Thoracic aorta (tissue), 2 donors: ENCODE measurements at regions not wholly inside any gene's neighbourhood (a gene's known extent, or its start where the extent isn't known, plus 50 kb on each side); places are given as distances from the start of the nearest gene placed in this dataset.

ENCODE experiments used
- ATAC-seq: fragments of 150-250 bp; one replicate; pipeline ENCODE4 v1.8.0; 2017; ENCODE audit warnings: low read depth; ENCODE audit not compliant: insufficient number of reproducible peaks, low FRiP score
- DNase-seq: peaks from one replicate; pipeline ENCODE4 v3.0.0-alpha.2; 2020; ENCODE audit warnings: low spot score
- H3K27ac ChIP-seq, 2 donors: fragments of 200-600 bp; sonication (generic); 1 replicate in 1 of 2; 2 replicates in 1 of 2; pipeline ENCODE4 v1.5.1; 2016; ENCODE audit warnings: mild to moderate bottlenecking in 2 of 2, moderate library complexity in 2 of 2
- H3K27me3 ChIP-seq: fragments of 200-600 bp; sonication (generic); replicated peaks from 2 replicates; pipeline ENCODE4 v1.6.0; 2016; ENCODE audit warnings: mild to moderate bottlenecking; ENCODE audit not compliant: insufficient read depth
- H3K36me3 ChIP-seq: fragments of 200-600 bp; sonication (generic); one replicate; pipeline ENCODE4 v1.5.1; 2016
- H3K4me1 ChIP-seq, 2 donors: fragments of 200-600 bp; sonication (generic); 1 replicate in 1 of 2; 2 replicates in 1 of 2; pipeline versions ENCODE4 v1.5.1 to v1.6.0; 2016; ENCODE audit warnings: low read depth in 2 of 2, mild to moderate bottlenecking in 1 of 2; ENCODE audit not compliant: control insufficient read depth in 1 of 2
- H3K4me3 ChIP-seq: fragments of 200-600 bp; sonication (generic); 2 replicates; pipeline ENCODE4 v1.5.1; 2016; ENCODE audit warnings: mild to moderate bottlenecking
- H3K9me3 ChIP-seq: fragments of 200-600 bp; sonication (generic); 2 replicates; pipeline ENCODE4 v1.5.1; 2016
- CTCF ChIP-seq: fragments of 200-600 bp; sonication (generic); IDR thresholded peaks from one replicate; pipeline ENCODE4 v1.5.1; 2019; ENCODE audit warnings: antibody characterized with exemption

- no peaks in the 10 kb centered on the region for H3K4me1 ChIP-seq
- no peaks in the 10 kb centered on the region for H3K36me3 ChIP-seq
- H3K27ac ChIP-seq, result no peak overlapping the region
- no peaks in the 10 kb centered on the region for H3K27me3 ChIP-seq
- DNase-seq (no peak), ATAC-seq (no peak)
- no peak overlapping the region for H3K4me3 ChIP-seq
- no peaks in the 10 kb centered on the region for H3K9me3 ChIP-seq
- TF ChIP-seq CTCF, result no peak
These were observed 130.8 kb upstream of the KRR1 start for GRCh38 chr12:75642226-75642625.

GRCh38 chr12:75641031-75641780, 129.8 kb upstream of the KRR1 start:
- no peak for DNase-seq
- H3K27ac ChIP-seq, result no peak overlapping the region
- no peaks in the 10 kb centered on the region for H3K36me3 ChIP-seq
- no peaks in the 10 kb centered on the region for H3K9me3 ChIP-seq
- no peak for ATAC-seq
- H3K27me3 ChIP-seq, result no peaks in the 10 kb centered on the region
- H3K4me1 ChIP-seq, result no peaks in the 10 kb centered on the region
- no peak overlapping the region for H3K4me3 ChIP-seq
- no peak for TF ChIP-seq CTCF

GRCh38 chr12:75638792-75639191, 127.4 kb upstream of the KRR1 start:
- Histone ChIP-seq H3K36me3 (no peaks in the 10 kb centered on the region), H3K4me1 (no peaks in the 10 kb centered on the region), H3K4me3 (no peak overlapping the region), H3K9me3 (no peaks in the 10 kb centered on the region), H3K27me3 (no peaks in the 10 kb centered on the region), H3K27ac (no peak overlapping the region)
- no peak for TF ChIP-seq CTCF
- DNase-seq (no peak), ATAC-seq (no peak)

GRCh38 chr12:75636607-75637006, 125.2 kb upstream of the KRR1 start:
- no peak for DNase-seq
- no peaks in the 10 kb centered on the region for H3K36me3 ChIP-seq
- no peaks in the 10 kb centered on the region for H3K4me1 ChIP-seq
- no peak overlapping the region for H3K27ac ChIP-seq
- no peaks in the 10 kb centered on the region for H3K27me3 ChIP-seq
- H3K4me3 ChIP-seq, result no peak overlapping the region
- no peaks in the 10 kb centered on the region for H3K9me3 ChIP-seq
- ATAC-seq, result no peak
- no peak for TF ChIP-seq CTCF

GRCh38 chr12:75635606-75636444, 124.4 kb upstream of the KRR1 start:
- ATAC-seq, result no peak
- TF ChIP-seq CTCF, result no peak

More at GRCh38 chr12:75635606-75636444, 124.4 kb upstream of the KRR1 start:
- H3K4me3 ChIP-seq, result no peak overlapping the region
- H3K9me3 ChIP-seq, result no peaks in the 10 kb centered on the region
- no peaks in the 10 kb centered on the region for H3K4me1 ChIP-seq
- no peaks in the 10 kb centered on the region for H3K36me3 ChIP-seq
- no peak overlapping the region for H3K27ac ChIP-seq
- no peak for DNase-seq
- H3K27me3 ChIP-seq, result no peaks in the 10 kb centered on the region
